ENCODE measurements at regions not wholly inside any gene's neighbourhood (a gene's known extent, or its start where the extent isn't known, plus 50 kb on each side); places are given as distances from the start of the nearest gene placed in this dataset.

GRCh38 chr6:170209354-170210025 lies 81.4 kb downstream of the DLL1 start:
- no peak for TF ChIP-seq SPI1 (IDR thresholded peaks at IDR 0.05; ENCODE audit: low read depth, low read length)
- TF ChIP-seq POLR2AphosphoS5 (IDR thresholded peaks at IDR 0.05; ENCODE audit: low read depth, low read length): no peak
